HG03442 (cell line): ENCODE measurements at regions not wholly inside any gene's neighbourhood (a gene's known extent, or its start where the extent isn't known, plus 50 kb on each side); places are given as distances from the start of the nearest gene placed in this dataset.
"Not testable (repeated sequence)": the region's sequence is repeated elsewhere in the genome, so short reads cannot be mapped to it uniquely, and the experiment has no call there.

Experiments used
- ATAC-seq: cut with Tn5 transposase; IDR thresholded peaks from one replicate; pipeline ENCODE4 v1.9.1; 2021; ENCODE audit warnings: mild to moderate bottlenecking, moderate library complexity; ENCODE audit not compliant: unreplicated experiment

GRCh38 chr2:52423655-52424054 lies 1343.9 kb upstream of the CHAC2 start:
- ATAC-seq: no peak

- no peak for ATAC-seq
Measured at GRCh38 chr2:52423111-52423510, 1344.5 kb upstream of the CHAC2 start.

- ATAC-seq: no peak
Measured at GRCh38 chr2:52416340-52416739, 1351.3 kb upstream of the CHAC2 start.

GRCh38 chr2:52414561-52415295 lies 1352.9 kb upstream of the CHAC2 start:
- no peak for ATAC-seq

GRCh38 chr2:52409308-52410118 lies 1358.1 kb upstream of the CHAC2 start:
- not testable (repeated sequence) for ATAC-seq

GRCh38 chr2:52405980-52406379 lies 1361.6 kb upstream of the CHAC2 start:
- ATAC-seq: no peak

- no peak for ATAC-seq
Measured at GRCh38 chr2:52404866-52405265, 1362.7 kb upstream of the CHAC2 start.

GRCh38 chr2:52404046-52404445 lies 1363.6 kb upstream of the CHAC2 start:
- ATAC-seq: no peak

- no peak for ATAC-seq
Measured at GRCh38 chr2:52402128-52402527, 1365.5 kb upstream of the CHAC2 start.

GRCh38 chr2:52396836-52397235 lies 1364.9 kb upstream of the NRXN1 start:
- no peak for ATAC-seq

GRCh38 chr2:52395912-52396311 lies 1364.0 kb upstream of the NRXN1 start:
- ATAC-seq: no peak

- no peak for ATAC-seq
Measured at GRCh38 chr2:52391621-52392020, 1359.7 kb upstream of the NRXN1 start.

GRCh38 chr2:52390651-52391050 lies 1358.7 kb upstream of the NRXN1 start:
- no peak for ATAC-seq

GRCh38 chr2:52387937-52388590 lies 1356.1 kb upstream of the NRXN1 start:
- no peak for ATAC-seq

GRCh38 chr2:52386433-52387030 lies 1354.6 kb upstream of the NRXN1 start:
- ATAC-seq: no peak

GRCh38 chr2:52383541-52383940 lies 1351.6 kb upstream of the NRXN1 start:
- ATAC-seq: no peak

GRCh38 chr2:52369178-52369577 lies 1337.2 kb upstream of the NRXN1 start:
- ATAC-seq: no peak

GRCh38 chr2:52368141-52368540 lies 1336.2 kb upstream of the NRXN1 start:
- ATAC-seq: no peak

- ATAC-seq: no peak
Measured at GRCh38 chr2:52365946-52366345, 1334.0 kb upstream of the NRXN1 start.

GRCh38 chr2:52356556-52356955 lies 1324.6 kb upstream of the NRXN1 start:
- no peak for ATAC-seq

- ATAC-seq: no peak
Measured at GRCh38 chr2:52347292-52347691, 1315.4 kb upstream of the NRXN1 start.
